Mesothelial cell of epicardium (in vitro differentiated cells): ENCODE measurements at regions not wholly inside any gene's neighbourhood (a gene's known extent, or its start where the extent isn't known, plus 50 kb on each side); places are given as distances from the start of the nearest gene placed in this dataset.
A peak's percentile ranks its signal among the peaks of the same experiment; 100 is the strongest.

Source experiments
- DNase-seq, 2 experiments: peaks; one replicate each; pipeline ENCODE4 v3.0.0; 2021; ENCODE audit warnings: low spot score in 2 of 2; ENCODE audit not compliant: unreplicated experiment in 2 of 2
- H3K27ac Mint-ChIP-seq: 2 replicates; pipeline ENCODE4 v1.8.0; 2021; ENCODE audit warnings: mixed read lengths
- H3K27me3 Mint-ChIP-seq: 2 replicates; pipeline ENCODE4 v1.8.0; 2021; ENCODE audit warnings: low read depth, mixed read lengths
- H3K36me3 Mint-ChIP-seq: 2 replicates; pipeline ENCODE4 v1.8.0; 2021; ENCODE audit warnings: mixed read lengths
- H3K4me1 Mint-ChIP-seq: 2 replicates; pipeline ENCODE4 v1.8.0; 2021; ENCODE audit warnings: mixed read lengths
- H3K4me3 Mint-ChIP-seq: 2 replicates; pipeline ENCODE4 v1.8.0; 2021; ENCODE audit warnings: mild to moderate bottlenecking, moderate library complexity, mixed read lengths
- H3K9me3 Mint-ChIP-seq: 2 replicates; pipeline ENCODE4 v1.8.0; 2021; ENCODE audit warnings: mixed read lengths
- TF ChIP-seq, protein P1 (sequence below): fragments of 200-600 bp; sonication (generic); IDR thresholded peaks from one replicate; pipeline ENCODE4 v1.5.0; 2021; ENCODE audit warnings: antibody characterized with exemption; ENCODE audit not compliant: unreplicated experiment

DNA sequence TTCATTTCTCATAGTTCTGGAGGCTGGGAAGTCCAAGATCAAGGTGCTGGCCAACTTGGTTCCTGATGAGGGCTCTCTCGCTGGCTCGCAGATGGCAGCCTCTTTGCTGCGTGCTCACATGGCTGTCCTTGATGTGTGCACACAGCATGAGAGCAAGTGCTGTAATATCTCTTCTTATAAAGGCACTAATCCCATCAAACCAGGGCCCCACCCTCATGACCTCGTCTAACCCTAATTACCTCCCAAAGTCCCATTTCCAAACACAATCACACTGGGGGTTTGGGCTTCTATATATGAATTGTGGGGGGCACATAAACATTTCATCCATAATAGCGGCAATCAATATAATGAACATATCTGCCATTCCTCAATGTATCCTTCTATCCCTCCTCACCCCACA is 1062.1 kb downstream of the BRD1 start:
- Mint-ChIP-seq H3K27me3 (peaks cover 9% of the 10 kb centered on the region), H3K9me3 (peaks cover 28% of the 10 kb centered on the region), H3K36me3 (no peaks in the 10 kb centered on the region), H3K27ac (no peak overlapping the region), H3K4me3 (no peak overlapping the region), H3K4me1 (no peaks in the 10 kb centered on the region)
- TF ChIP-seq, protein P1, sequence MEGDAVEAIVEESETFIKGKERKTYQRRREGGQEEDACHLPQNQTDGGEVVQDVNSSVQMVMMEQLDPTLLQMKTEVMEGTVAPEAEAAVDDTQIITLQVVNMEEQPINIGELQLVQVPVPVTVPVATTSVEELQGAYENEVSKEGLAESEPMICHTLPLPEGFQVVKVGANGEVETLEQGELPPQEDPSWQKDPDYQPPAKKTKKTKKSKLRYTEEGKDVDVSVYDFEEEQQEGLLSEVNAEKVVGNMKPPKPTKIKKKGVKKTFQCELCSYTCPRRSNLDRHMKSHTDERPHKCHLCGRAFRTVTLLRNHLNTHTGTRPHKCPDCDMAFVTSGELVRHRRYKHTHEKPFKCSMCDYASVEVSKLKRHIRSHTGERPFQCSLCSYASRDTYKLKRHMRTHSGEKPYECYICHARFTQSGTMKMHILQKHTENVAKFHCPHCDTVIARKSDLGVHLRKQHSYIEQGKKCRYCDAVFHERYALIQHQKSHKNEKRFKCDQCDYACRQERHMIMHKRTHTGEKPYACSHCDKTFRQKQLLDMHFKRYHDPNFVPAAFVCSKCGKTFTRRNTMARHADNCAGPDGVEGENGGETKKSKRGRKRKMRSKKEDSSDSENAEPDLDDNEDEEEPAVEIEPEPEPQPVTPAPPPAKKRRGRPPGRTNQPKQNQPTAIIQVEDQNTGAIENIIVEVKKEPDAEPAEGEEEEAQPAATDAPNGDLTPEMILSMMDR: no peak
- DNase-seq: no peak

- no peak overlapping the region for H3K4me3 Mint-ChIP-seq
- H3K27ac Mint-ChIP-seq: no peak overlapping the region
- DNase-seq: peak in 1 of 2 experiments; percentile 34
- H3K27me3 Mint-ChIP-seq: peaks cover 23% of the 10 kb centered on the region
- no peaks in the 10 kb centered on the region for H3K36me3 Mint-ChIP-seq
- TF ChIP-seq, protein P1: no peak
- H3K9me3 Mint-ChIP-seq: peaks cover 10% of the 10 kb centered on the region
- no peaks in the 10 kb centered on the region for H3K4me1 Mint-ChIP-seq
Measured at GRCh38 chr22:48761546-48761945, 1066.1 kb downstream of the BRD1 start.

GRCh38 chr22:48760481-48761390 is 1066.9 kb downstream of the BRD1 start:
- peak; percentile 2 to 17 for DNase-seq
- Mint-ChIP-seq H3K36me3 (no peaks in the 10 kb centered on the region), H3K27me3 (peaks cover 29% of the 10 kb centered on the region), H3K27ac (no peak overlapping the region), H3K9me3 (peaks cover 8% of the 10 kb centered on the region), H3K4me1 (no peaks in the 10 kb centered on the region), H3K4me3 (no peak overlapping the region)
- TF ChIP-seq, protein P1: no peak

DNA sequence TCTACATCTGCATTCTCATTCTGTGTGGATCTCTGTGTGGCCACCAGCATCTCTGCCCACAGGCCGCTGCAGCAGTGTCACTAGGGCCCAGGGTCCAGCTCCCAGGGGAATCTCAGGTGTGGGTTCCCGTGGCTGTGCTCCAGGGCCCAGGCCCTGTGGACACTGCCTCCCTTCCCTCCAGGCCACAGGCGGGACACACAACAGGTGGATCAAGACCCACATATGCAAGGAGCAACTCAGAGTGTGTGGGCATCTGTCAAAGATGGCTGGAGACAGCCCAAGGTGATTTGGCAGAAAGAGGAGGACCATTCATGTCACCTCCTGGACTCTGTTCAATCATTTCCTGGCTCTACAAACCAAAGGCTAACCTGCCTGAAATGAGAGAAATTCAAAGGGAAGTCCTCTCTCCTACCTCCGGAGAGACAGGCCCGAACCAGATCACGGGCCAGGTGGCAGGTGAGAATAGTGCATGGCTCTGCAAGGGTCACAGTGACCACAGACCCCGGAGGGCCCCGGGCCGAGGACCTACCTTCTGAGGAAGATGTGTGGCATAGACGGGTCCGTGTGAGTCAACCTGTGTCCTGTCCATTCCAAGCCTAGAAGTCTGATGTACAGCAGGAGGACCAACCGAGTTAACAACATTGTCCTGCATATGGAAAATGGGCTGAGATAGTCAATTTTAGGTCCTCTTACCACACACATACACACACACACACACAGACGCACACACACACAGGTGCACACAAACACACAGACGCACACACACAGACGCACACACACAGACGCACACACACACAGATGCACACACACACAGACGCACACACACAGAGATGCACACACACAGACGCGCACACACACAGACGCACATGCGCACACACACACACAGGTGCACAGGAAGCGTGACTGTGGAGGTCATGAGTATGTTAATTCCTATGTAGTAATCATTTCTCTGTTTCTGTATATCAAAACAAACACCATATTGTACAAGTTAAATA is 1068.5 kb downstream of the BRD1 start:
- Mint-ChIP-seq H3K27ac (no peak overlapping the region), H3K27me3 (peaks cover 29% of the 10 kb centered on the region), H3K4me1 (no peaks in the 10 kb centered on the region), H3K36me3 (no peaks in the 10 kb centered on the region), H3K4me3 (no peak overlapping the region), H3K9me3 (no peaks in the 10 kb centered on the region)
- peak; percentile 14 to 20 for DNase-seq
- TF ChIP-seq, protein P1: no peak

DNA sequence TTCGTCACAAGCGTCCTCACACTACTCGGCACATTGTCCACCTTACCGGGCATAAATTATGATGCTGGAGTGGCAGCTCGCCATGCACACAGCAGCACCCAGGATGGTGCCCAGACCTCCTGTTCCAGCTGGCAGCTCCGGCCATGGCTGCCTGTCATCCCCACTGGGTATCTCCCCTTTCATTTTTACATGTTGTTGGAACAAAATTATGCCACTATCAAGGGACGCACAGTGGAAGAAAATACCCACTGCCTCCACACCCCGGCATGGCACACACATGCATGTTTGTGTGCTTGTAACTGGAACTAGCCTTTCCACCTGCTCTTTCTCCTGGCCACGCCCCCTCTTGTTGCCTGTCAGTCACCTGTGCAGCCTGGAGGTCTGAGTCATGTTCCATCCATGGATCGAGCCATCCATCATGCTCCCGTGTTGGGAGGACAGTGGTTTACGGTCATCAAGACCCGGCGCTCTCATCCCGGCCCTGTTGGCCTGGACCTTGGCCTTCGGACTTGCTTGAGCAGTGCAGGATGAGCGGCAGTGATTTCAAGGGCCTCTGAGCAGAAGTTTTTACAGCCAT is 1069.6 kb downstream of the BRD1 start:
- H3K36me3 Mint-ChIP-seq: no peaks in the 10 kb centered on the region
- no peaks in the 10 kb centered on the region for H3K9me3 Mint-ChIP-seq
- H3K27ac Mint-ChIP-seq: no peak overlapping the region
- TF ChIP-seq, protein P1: no peak
- DNase-seq: peak; percentile 6 to 28
- peaks cover 29% of the 10 kb centered on the region for H3K27me3 Mint-ChIP-seq
- H3K4me3 Mint-ChIP-seq: no peak overlapping the region
- no peaks in the 10 kb centered on the region for H3K4me1 Mint-ChIP-seq
